ENCODE measurements at regions not wholly inside any gene's neighbourhood (a gene's known extent, or its start where the extent isn't known, plus 50 kb on each side); places are given as distances from the start of the nearest gene placed in this dataset.

DNA sequence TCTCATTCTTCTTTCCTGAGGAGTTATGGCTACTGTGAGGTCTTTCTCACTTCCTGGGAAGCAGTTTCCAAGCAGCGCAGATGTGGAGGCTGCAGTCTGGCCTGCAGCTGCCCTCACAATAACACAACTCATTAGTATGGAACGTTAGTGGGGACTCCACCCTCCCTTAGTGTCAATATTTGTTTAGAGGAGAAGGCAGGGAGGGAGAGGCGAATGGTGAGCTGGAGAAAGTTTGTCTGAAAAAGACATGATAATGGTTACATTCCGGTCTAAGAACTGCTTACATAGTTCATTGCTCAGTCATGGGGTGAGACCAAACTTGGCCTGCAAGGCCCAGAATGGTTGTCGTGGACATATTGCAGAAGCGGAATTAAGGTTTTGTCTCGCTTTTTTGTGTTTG is 170.2 kb downstream of the HS3ST3B1 start:
- Histone ChIP-seq H3K4me1 (no peaks in the 10 kb centered on the region), H3K9me3 (no peaks in the 10 kb centered on the region), H3K36me3 (no peaks in the 10 kb centered on the region), H3K4me3 (no peak overlapping the region), H3K27me3 (no peaks in the 10 kb centered on the region), H3K27ac (no peak overlapping the region)
- intact Hi-C loops (cut with DNase I; ENCODE audit: low total_unique reads) = no loop called here
- DNase-seq (ENCODE audit: low spot score in 2 of 2) = no peak
- TF ChIP-seq, protein P1, sequence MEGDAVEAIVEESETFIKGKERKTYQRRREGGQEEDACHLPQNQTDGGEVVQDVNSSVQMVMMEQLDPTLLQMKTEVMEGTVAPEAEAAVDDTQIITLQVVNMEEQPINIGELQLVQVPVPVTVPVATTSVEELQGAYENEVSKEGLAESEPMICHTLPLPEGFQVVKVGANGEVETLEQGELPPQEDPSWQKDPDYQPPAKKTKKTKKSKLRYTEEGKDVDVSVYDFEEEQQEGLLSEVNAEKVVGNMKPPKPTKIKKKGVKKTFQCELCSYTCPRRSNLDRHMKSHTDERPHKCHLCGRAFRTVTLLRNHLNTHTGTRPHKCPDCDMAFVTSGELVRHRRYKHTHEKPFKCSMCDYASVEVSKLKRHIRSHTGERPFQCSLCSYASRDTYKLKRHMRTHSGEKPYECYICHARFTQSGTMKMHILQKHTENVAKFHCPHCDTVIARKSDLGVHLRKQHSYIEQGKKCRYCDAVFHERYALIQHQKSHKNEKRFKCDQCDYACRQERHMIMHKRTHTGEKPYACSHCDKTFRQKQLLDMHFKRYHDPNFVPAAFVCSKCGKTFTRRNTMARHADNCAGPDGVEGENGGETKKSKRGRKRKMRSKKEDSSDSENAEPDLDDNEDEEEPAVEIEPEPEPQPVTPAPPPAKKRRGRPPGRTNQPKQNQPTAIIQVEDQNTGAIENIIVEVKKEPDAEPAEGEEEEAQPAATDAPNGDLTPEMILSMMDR (IDR thresholded peaks at IDR 0.05) = no peak
- TF ChIP-seq POLR2A (IDR thresholded peaks at IDR 0.05) (no peak), POLR2AphosphoS5 (IDR thresholded peaks at IDR 0.05) (no peak)

DNA sequence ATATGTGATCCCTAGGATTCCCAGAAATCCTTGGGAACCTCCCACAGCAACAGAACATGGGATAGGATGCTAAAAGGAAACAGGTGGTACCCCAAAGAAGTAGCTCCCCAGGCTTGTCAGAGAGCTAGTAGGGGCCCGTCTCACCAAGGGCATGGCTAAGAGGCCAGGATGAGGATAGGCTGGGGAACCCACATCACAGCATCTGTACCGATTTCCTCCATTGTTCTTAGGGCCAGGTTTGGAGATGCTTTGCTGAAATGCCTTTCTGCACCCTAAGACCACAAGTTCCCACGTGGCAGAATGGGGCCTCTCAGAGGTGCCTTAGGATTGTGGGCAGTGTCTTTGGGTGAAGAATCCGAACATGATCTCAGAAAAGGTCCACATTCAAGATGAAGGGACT is 169.5 kb downstream of the HS3ST3B1 start:
- H3K27ac ChIP-seq = no peak overlapping the region
- DNase-seq (ENCODE audit: low spot score in 2 of 2) = no peak
- H3K4me3 ChIP-seq = no peak overlapping the region
- TF ChIP-seq, protein P1 (IDR thresholded peaks at IDR 0.05) = no peak
- no peaks in the 10 kb centered on the region for H3K36me3 ChIP-seq
- intact Hi-C loops (cut with DNase I; ENCODE audit: low total_unique reads) = no loop called here
- no peaks in the 10 kb centered on the region for H3K9me3 ChIP-seq
- no peaks in the 10 kb centered on the region for H3K27me3 ChIP-seq
- no peaks in the 10 kb centered on the region for H3K4me1 ChIP-seq

DNA sequence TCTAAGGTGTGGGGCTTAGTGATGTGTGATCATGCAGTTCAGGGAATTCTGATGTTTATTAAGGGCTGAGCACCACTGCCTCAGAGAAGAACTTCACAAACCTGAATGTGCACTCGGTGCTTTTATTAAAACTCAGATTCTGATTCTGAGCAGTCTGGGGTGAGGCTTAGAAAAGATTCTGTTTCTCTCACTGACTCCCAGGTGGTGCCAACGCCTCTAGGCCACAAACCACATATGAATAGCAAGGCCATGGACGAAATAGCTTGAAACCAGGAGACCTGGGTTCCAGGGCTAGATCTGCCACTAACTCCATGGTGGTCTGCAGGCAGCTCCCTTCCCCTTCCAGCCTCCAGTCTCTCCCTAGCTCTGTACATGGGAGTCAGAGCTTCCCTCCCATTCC is 169.1 kb downstream of the HS3ST3B1 start:
- intact Hi-C loops (cut with DNase I; ENCODE audit: low total_unique reads) = no loop called here
- no peaks in the 10 kb centered on the region for H3K36me3 ChIP-seq
- no peak overlapping the region for H3K4me3 ChIP-seq
- H3K4me1 ChIP-seq = no peaks in the 10 kb centered on the region
- TF ChIP-seq POLR2A (IDR thresholded peaks at IDR 0.05) = no peak
- no peak for TF ChIP-seq POLR2AphosphoS5 (IDR thresholded peaks at IDR 0.05)
- TF ChIP-seq, protein P1 (IDR thresholded peaks at IDR 0.05) = no peak
- H3K27ac ChIP-seq = no peak overlapping the region
- DNase-seq (ENCODE audit: low spot score in 2 of 2) = no peak
- no peaks in the 10 kb centered on the region for H3K27me3 ChIP-seq
- no peaks in the 10 kb centered on the region for H3K9me3 ChIP-seq

DNA sequence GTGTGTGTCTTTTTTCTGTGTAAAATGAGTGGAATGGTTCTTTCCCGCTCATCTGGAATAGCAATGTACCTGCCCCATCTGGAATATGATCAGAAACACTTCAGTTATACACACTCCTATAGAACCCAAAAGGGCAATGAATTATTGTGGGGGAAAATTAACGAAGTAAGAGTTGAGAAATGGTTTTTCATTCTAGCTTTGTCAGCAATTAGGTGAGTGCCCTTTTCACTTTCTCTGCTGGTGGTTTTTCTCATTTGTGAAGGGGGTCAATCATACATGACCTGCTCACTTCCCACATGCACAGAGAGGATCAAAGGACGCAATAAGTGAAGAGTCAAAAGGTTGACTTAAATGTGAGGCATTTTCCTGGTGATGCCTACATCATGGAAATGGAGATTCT is 168.0 kb downstream of the HS3ST3B1 start:
- Histone ChIP-seq H3K9me3 (no peaks in the 10 kb centered on the region), H3K4me3 (no peak overlapping the region), H3K36me3 (no peaks in the 10 kb centered on the region), H3K4me1 (no peaks in the 10 kb centered on the region), H3K27me3 (no peaks in the 10 kb centered on the region), H3K27ac (no peak overlapping the region)
- DNase-seq (ENCODE audit: low spot score in 2 of 2) = no peak
- intact Hi-C loops (cut with DNase I; ENCODE audit: low total_unique reads) = no loop called here
- TF ChIP-seq, protein P1 (IDR thresholded peaks at IDR 0.05) = no peak
- TF ChIP-seq POLR2AphosphoS5 (IDR thresholded peaks at IDR 0.05) = no peak
- no peak for TF ChIP-seq POLR2A (IDR thresholded peaks at IDR 0.05)

DNA sequence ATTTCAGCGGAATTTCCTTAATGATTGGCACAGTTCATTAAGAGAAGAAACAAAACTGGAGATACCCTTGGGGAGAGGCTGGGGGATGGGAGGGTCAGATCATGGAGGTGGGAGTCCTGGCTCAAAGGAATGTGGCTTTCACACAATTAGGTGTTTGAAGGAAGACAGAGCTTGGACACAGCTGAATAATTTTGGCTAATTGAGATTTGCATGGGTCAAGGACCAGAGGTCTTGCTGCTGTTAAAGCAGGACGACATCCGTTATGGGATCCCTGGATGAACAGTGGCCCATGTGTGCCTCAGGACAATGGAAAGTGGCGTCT is 160.3 kb downstream of the HS3ST3B1 start:
- H3K9me3 ChIP-seq = no peaks in the 10 kb centered on the region
- no peak overlapping the region for H3K4me3 ChIP-seq
- no peak for TF ChIP-seq POLR2AphosphoS5 (IDR thresholded peaks at IDR 0.05)
- TF ChIP-seq POLR2A (IDR thresholded peaks at IDR 0.05) = no peak
- TF ChIP-seq, protein P1 (IDR thresholded peaks at IDR 0.05) = no peak
- intact Hi-C loops (cut with DNase I; ENCODE audit: low total_unique reads) = no loop called here
- H3K36me3 ChIP-seq = no peaks in the 10 kb centered on the region
- no peaks in the 10 kb centered on the region for H3K27me3 ChIP-seq
- no peak for DNase-seq (ENCODE audit: low spot score in 2 of 2)
- H3K27ac ChIP-seq = no peak overlapping the region
- no peaks in the 10 kb centered on the region for H3K4me1 ChIP-seq

All from breast epithelium (tissue), 4 donors.